SU-DHL-6 (cell line): ENCODE measurements at regions not wholly inside any gene's neighbourhood (a gene's known extent, or its start where the extent isn't known, plus 50 kb on each side); places are given as distances from the start of the nearest gene placed in this dataset.

Experiments
- H2AFZ ChIP-seq: fragments of 200-600 bp; sonication (generic); 2 replicates; pipeline ENCODE4 v1.6.1; 2014; ENCODE audit warnings: low read depth, mild to moderate bottlenecking, moderate library complexity, mixed read lengths, antibody characterized with exemption, low read length; ENCODE audit not compliant: severe bottlenecking
- H3F3A ChIP-seq: fragments of 200-600 bp; shearing (Covaris generic); 2 replicates; pipeline ENCODE4 v1.6.0; 2016; ENCODE audit warnings: antibody characterized with exemption, mild to moderate bottlenecking; ENCODE audit not compliant: insufficient read depth
- H3K27ac ChIP-seq: fragments of 200-600 bp; sonication (generic); 2 replicates; pipeline ENCODE4 v1.5.1; 2016; ENCODE audit warnings: low read depth, mild to moderate bottlenecking, low read length, moderate library complexity, mixed read lengths
- H3K27me3 ChIP-seq: fragments of 200-600 bp; sonication (generic), shearing (Covaris generic); 2 replicates; pipeline ENCODE4 v1.6.0; 2014; ENCODE audit warnings: mild to moderate bottlenecking, low read length
- H3K36me3 ChIP-seq: fragments of 200-600 bp; sonication (generic); 2 replicates; pipeline ENCODE4 v1.6.1; 2014; ENCODE audit warnings: mild to moderate bottlenecking, low read length, mixed read lengths
- H3K4me2 ChIP-seq: fragments of 300-600, 200-600 bp; shearing (Covaris generic), sonication (generic); 2 replicates; pipeline ENCODE4 v1.6.0; 2014; ENCODE audit warnings: low read length, low read depth, mild to moderate bottlenecking; ENCODE audit not compliant: poor library complexity, severe bottlenecking
- H3K4me3 ChIP-seq: fragments of 200-600 bp; sonication (generic); 2 replicates; pipeline ENCODE4 v1.5.1; 2014; ENCODE audit warnings: antibody characterized with exemption, low read length, mild to moderate bottlenecking, mixed read lengths; ENCODE audit not compliant: insufficient read depth, poor library complexity, severe bottlenecking
- H3K79me2 ChIP-seq: fragments of 200-600 bp; sonication (generic); 2 replicates; pipeline ENCODE4 v1.6.1; 2014; ENCODE audit warnings: mild to moderate bottlenecking, low read length, moderate library complexity; ENCODE audit not compliant: insufficient read depth
- H3K9ac ChIP-seq: fragments of 200-600 bp; sonication (generic); 2 replicates; pipeline ENCODE4 v1.7.0; 2014; ENCODE audit warnings: mild to moderate bottlenecking, low read length
- H3K9me2 ChIP-seq: fragments of 200-600 bp; sonication (generic); replicated peaks from 2 replicates; pipeline ENCODE4 v1.6.1; 2014; ENCODE audit warnings: low read length; ENCODE audit not compliant: insufficient read depth
- H3K9me3 ChIP-seq: fragments of 200-600 bp; sonication (generic); 2 replicates; pipeline ENCODE4 v1.6.1; 2014; ENCODE audit warnings: low read length, mixed read lengths; ENCODE audit not compliant: insufficient read depth
- H4K20me1 ChIP-seq: fragments of 200-600 bp; sonication (generic); 2 replicates; pipeline ENCODE4 v1.6.1; 2014; ENCODE audit warnings: low read depth, mild to moderate bottlenecking, antibody characterized with exemption, low read length, moderate library complexity, mixed read lengths
- CTCF ChIP-seq: fragments of 200-600 bp; sonication (generic); IDR thresholded peaks from one replicate; pipeline ENCODE4 v1.5.1; 2017; ENCODE audit warnings: antibody characterized with exemption, mild to moderate bottlenecking, low read length, moderate library complexity; ENCODE audit not compliant: insufficient read depth, poor library complexity, severe bottlenecking
- EZH2phosphoT487 ChIP-seq: fragments of 200-600 bp; sonication (generic), shearing (Covaris generic); conservative IDR thresholded peaks from 2 replicates; pipeline ENCODE4 v1.6.1; 2018; ENCODE audit warnings: mild to moderate bottlenecking, antibody characterized with exemption, low read length, moderate library complexity, mixed read lengths

DNA sequence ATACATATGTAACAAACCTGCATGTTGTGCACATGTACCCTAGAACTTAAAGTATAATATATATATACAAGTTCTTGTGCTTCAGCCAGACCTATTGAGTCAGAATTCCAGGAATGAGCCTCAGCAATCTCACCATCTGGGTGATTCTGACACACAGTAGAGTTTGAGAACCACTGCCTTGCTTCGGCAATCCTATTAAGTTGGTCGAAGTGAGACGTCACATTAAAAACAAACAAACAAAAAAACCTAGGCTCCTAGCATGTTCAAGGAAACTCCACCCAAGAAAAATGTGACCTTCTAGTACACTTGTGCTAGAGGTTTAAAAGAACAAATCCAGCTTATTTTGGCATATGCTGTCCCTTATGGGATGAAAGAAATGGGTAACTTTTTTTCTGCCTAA, 115.8 kb downstream of the SINHCAF start:
- Histone ChIP-seq H3F3A (no peaks in the 10 kb centered on the region), H3K9me3 (no peaks in the 10 kb centered on the region), H3K4me3 (no peak overlapping the region), H3K9ac (no peak overlapping the region), H3K27me3 (no peaks in the 10 kb centered on the region), H3K36me3 (no peaks in the 10 kb centered on the region), H3K9me2 (no peaks in the 10 kb centered on the region), H2AFZ (no peak overlapping the region), H3K4me2 (no peak overlapping the region), H3K27ac (no peak overlapping the region), H3K79me2 (no peaks in the 10 kb centered on the region), H4K20me1 (no peaks in the 10 kb centered on the region)
- TF ChIP-seq CTCF (no peak), EZH2phosphoT487 (no peak)

DNA sequence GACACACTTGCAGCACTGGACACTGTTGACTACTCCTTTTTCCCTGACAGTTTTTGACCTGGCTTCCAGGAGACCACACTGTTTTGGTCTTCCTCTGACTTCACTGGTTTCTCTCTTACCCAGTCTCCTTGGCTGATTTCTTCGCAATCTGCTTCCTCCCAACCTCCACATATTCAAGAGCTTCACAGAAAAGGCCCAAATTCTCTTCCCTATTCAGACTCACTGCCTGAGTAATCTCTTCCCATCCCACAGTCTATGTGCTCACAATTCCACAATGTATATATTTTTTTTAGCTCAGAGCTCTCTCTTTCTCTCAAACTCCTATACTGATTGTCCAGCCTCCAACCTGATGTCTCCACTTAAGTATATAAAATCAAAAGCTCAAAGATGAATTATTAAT, 115.4 kb downstream of the SINHCAF start:
- Histone ChIP-seq H3K27me3 (no peaks in the 10 kb centered on the region), H3K9me2 (no peaks in the 10 kb centered on the region)
- TF ChIP-seq CTCF (no peak), EZH2phosphoT487 (no peak)

GRCh38 chr12:31214626-31215517, 111.1 kb downstream of the SINHCAF start:
- H3K9ac ChIP-seq: no peak overlapping the region
- no peak overlapping the region for H3K27ac ChIP-seq
- no peaks in the 10 kb centered on the region for H3K9me2 ChIP-seq
- TF ChIP-seq CTCF (no peak), EZH2phosphoT487 (no peak)
- H3K9me3 ChIP-seq: no peaks in the 10 kb centered on the region
- no peak overlapping the region for H3K4me3 ChIP-seq
- H3K27me3 ChIP-seq: no peaks in the 10 kb centered on the region
- H2AFZ ChIP-seq: no peak overlapping the region
- no peaks in the 10 kb centered on the region for H3K36me3 ChIP-seq
- no peak overlapping the region for H3K4me2 ChIP-seq
- H3K79me2 ChIP-seq: no peaks in the 10 kb centered on the region
- no peaks in the 10 kb centered on the region for H4K20me1 ChIP-seq
- H3F3A ChIP-seq: no peaks in the 10 kb centered on the region

More for the DNA sequence above, 115.4 kb downstream of the SINHCAF start:
- H3K4me2 ChIP-seq: no peak overlapping the region
- H4K20me1 ChIP-seq: no peaks in the 10 kb centered on the region
- no peak overlapping the region for H3K27ac ChIP-seq
- no peak overlapping the region for H2AFZ ChIP-seq
- no peak overlapping the region for H3K4me3 ChIP-seq
- no peaks in the 10 kb centered on the region for H3K79me2 ChIP-seq
- H3K36me3 ChIP-seq: no peaks in the 10 kb centered on the region
- H3K9me3 ChIP-seq: no peaks in the 10 kb centered on the region
- H3F3A ChIP-seq: no peaks in the 10 kb centered on the region
- no peak overlapping the region for H3K9ac ChIP-seq
